Caco-2 (cell line): ENCODE measurements at regions not wholly inside any gene's neighbourhood (a gene's known extent, or its start where the extent isn't known, plus 50 kb on each side); places are given as distances from the start of the nearest gene placed in this dataset.
"Not testable (repeated sequence)": the region's sequence is repeated elsewhere in the genome, so short reads cannot be mapped to it uniquely, and the experiment has no call there.

ENCODE experiments used
- BruUV-seq: library from RNA; stranded (reverse); fragments of 400-500 nt; replicated peaks from 2 replicates; lab custom pipeline; 2021; lab: Mats Ljungman, UMichigan
- CTCF ChIA-PET: fragments of 300-600 bp; sonication (Branson Sonifier 250); formaldehyde crosslinking; loops from one replicate; lab custom pipeline; 2022; ENCODE audit warnings: antibody characterized with exemption; lab: Charles Lee
- POLR2A ChIA-PET: fragments of 300-600 bp; sonication (Branson Sonifier 250); formaldehyde crosslinking; loops from one replicate; lab custom pipeline; 2022; ENCODE audit warnings: antibody characterized with exemption; lab: Charles Lee
- DNase-seq, 2 experiments: peaks; one replicate each; pipeline versions ENCODE4 v3.0.0 to v3.0.0-alpha.2; 2020 to 2022
- H3K27me3 ChIP-seq: replicated peaks from 2 replicates; pipeline ENCODE4 v1.6.0; 2011; ENCODE audit warnings: low read length; ENCODE audit not compliant: control insufficient read depth, insufficient read depth
- H3K36me3 ChIP-seq: 2 replicates; pipeline ENCODE4 v1.5.1; 2011; ENCODE audit warnings: low read length; ENCODE audit not compliant: control insufficient read depth, insufficient read depth
- H3K4me1 ChIP-seq: fragments of 250-450 bp; sonication (Bioruptor Pico); 2 replicates; pipeline ENCODE4 v1.5.1; 2020; ENCODE audit warnings: mild to moderate bottlenecking
- H3K4me3 ChIP-seq: 2 replicates; pipeline ENCODE4 v1.5.1; 2011; ENCODE audit warnings: low read depth, mild to moderate bottlenecking, control low read depth, low read length
- H3K9me3 ChIP-seq: fragments of 250-450 bp; sonication (Bioruptor Pico); 2 replicates; pipeline ENCODE4 v1.5.1; 2020; ENCODE audit warnings: mild to moderate bottlenecking, moderate library complexity
- H3K27ac Mint-ChIP-seq: one replicate; pipeline ENCODE4 v1.8.0; 2022; ENCODE audit warnings: mixed read lengths; ENCODE audit not compliant: unreplicated experiment
- H3K27me3 Mint-ChIP-seq: one replicate; pipeline ENCODE4 v1.8.0; 2022; ENCODE audit warnings: mixed read lengths; ENCODE audit not compliant: insufficient read depth, unreplicated experiment
- H3K36me3 Mint-ChIP-seq: one replicate; pipeline ENCODE4 v1.8.0; 2022; ENCODE audit warnings: mild to moderate bottlenecking, mixed read lengths; ENCODE audit not compliant: insufficient read depth, unreplicated experiment
- H3K4me1 Mint-ChIP-seq: one replicate; pipeline ENCODE4 v1.8.0; 2022; ENCODE audit warnings: low read depth, mixed read lengths; ENCODE audit not compliant: unreplicated experiment
- H3K4me3 Mint-ChIP-seq: one replicate; pipeline ENCODE4 v1.8.0; 2022; ENCODE audit warnings: mild to moderate bottlenecking, moderate library complexity, mixed read lengths; ENCODE audit not compliant: unreplicated experiment
- H3K9me3 Mint-ChIP-seq: one replicate; pipeline ENCODE4 v1.8.0; 2022; ENCODE audit warnings: mixed read lengths; ENCODE audit not compliant: unreplicated experiment
- intact Hi-C: fragments of 100-400 bp; cut with micrococcal nuclease; formaldehyde crosslinking; loops from one replicate; pipeline ENCODE4 v1.10.0; 2022; ENCODE audit not compliant: unreplicated experiment
- TF ChIP-seq, protein P1 (sequence below), 2 experiments: fragments of 200-600 bp in 1 of 2; IDR thresholded peaks; 1 replicate in 1 of 2; 2 replicates in 1 of 2; pipeline versions ENCODE4 v1.5.1 to v1.8.0; 2011 to 2022; ENCODE audit warnings: antibody characterized with exemption in 1 of 2, control low read depth in 1 of 2, inconsistent platforms in 1 of 2, low read depth in 1 of 2, low read length in 1 of 2, mild to moderate bottlenecking in 1 of 2, moderate library complexity in 1 of 2; ENCODE audit not compliant: insufficient read depth in 1 of 2, severe bottlenecking in 1 of 2, unreplicated experiment in 1 of 2

DNA sequence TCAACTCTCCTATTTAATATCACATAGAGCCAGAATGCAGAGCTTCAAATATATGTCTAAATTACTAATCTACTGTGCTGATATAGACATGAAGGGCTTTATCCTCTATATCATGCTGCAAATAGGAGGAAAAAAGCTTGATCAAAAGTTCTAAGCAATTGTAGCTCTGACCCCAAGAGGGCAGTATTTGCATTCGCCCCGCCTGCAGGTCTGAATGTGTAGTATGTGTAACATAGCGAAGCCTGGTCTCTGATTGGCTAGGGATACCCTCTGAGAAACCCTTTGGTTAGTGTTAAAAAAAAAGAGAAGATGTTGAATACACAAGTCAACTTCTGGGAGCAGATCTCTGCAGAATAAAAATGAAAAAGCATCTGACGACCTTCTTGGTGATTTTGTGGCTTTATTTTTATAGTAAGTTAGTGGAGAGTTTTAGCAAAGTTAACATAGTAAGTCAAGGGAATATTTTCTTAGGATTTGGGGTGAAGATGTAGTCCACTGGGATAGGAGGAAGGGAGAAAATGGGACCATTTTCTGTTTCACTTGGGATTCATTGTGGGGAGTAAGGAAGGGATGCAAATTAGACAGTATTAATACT lies 151.6 kb upstream of the OR4E1 start:
- H3K9me3 Mint-ChIP-seq, result no peaks in the 10 kb centered on the region
- H3K4me3 Mint-ChIP-seq, result no peak overlapping the region
- BruUV-seq, result no TSS peak
- DNase-seq, result peak; percentile 49 to 53
- intact Hi-C loops, result loop anchor here (1.0 kb wide), 1 partner anchor 57 kb away; no protein-coding TSS in a partner anchor
- no peaks in the 10 kb centered on the region for H3K4me1 ChIP-seq
- CTCF ChIA-PET, result interaction anchor here (0.6 to 1.3 kb wide), 5 partner anchors 10 to 396 kb away, joined by 3 to 4 read pairs (median 3); no protein-coding TSS in a partner anchor
- no peaks in the 10 kb centered on the region for H3K9me3 ChIP-seq
- TF ChIP-seq, protein P1, sequence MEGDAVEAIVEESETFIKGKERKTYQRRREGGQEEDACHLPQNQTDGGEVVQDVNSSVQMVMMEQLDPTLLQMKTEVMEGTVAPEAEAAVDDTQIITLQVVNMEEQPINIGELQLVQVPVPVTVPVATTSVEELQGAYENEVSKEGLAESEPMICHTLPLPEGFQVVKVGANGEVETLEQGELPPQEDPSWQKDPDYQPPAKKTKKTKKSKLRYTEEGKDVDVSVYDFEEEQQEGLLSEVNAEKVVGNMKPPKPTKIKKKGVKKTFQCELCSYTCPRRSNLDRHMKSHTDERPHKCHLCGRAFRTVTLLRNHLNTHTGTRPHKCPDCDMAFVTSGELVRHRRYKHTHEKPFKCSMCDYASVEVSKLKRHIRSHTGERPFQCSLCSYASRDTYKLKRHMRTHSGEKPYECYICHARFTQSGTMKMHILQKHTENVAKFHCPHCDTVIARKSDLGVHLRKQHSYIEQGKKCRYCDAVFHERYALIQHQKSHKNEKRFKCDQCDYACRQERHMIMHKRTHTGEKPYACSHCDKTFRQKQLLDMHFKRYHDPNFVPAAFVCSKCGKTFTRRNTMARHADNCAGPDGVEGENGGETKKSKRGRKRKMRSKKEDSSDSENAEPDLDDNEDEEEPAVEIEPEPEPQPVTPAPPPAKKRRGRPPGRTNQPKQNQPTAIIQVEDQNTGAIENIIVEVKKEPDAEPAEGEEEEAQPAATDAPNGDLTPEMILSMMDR (IDR thresholded peaks at IDR 0.05; ENCODE audit: insufficient read depth in 1 of 2, low read depth in 1 of 2, low read length in 1 of 2, severe bottlenecking in 1 of 2, unreplicated experiment in 1 of 2), result peak; percentile 57 to 72
- no peak overlapping the region for H3K27ac Mint-ChIP-seq
- H3K27me3 ChIP-seq, result no peaks in the 10 kb centered on the region; the same call in 1 of the 2 replicates
- H3K36me3 ChIP-seq, result no peaks in the 10 kb centered on the region
- POLR2A ChIA-PET, result no interaction called here
- peaks cover 14% of the 10 kb centered on the region for H3K27me3 Mint-ChIP-seq
- H3K4me1 Mint-ChIP-seq, result no peaks in the 10 kb centered on the region
- H3K36me3 Mint-ChIP-seq, result no peaks in the 10 kb centered on the region
- H3K4me3 ChIP-seq, result no peak overlapping the region

DNA sequence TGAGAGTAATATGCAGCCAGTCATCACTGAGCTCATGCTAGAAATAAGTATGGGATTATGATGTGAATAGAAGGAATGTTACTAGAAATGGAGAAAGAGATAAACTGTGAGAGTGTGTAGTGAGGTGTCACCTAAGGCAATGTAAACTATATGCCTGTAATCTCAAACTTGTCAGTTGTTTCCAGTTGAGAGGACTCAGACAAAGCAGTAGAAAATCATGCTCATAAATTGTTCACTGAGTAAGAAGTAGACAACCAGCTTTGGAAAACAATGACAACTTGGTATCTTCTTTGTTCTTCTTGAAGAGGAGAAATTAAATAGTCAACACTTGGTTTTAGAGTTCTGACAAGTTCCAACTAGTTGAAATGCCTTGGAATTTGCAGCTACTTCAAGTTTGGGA lies 148.5 kb upstream of the OR4E1 start:
- Mint-ChIP-seq H3K27ac (no peak overlapping the region), H3K36me3 (peaks cover under 1% of the 10 kb centered on the region), H3K9me3 (peaks cover 4% of the 10 kb centered on the region), H3K4me1 (no peaks in the 10 kb centered on the region), H3K27me3 (peaks cover 3% of the 10 kb centered on the region), H3K4me3 (no peak overlapping the region)
- POLR2A ChIA-PET, result no interaction called here
- no peaks in the 10 kb centered on the region for H3K36me3 ChIP-seq
- no peaks in the 10 kb centered on the region for H3K4me1 ChIP-seq
- no peaks in the 10 kb centered on the region; the same call in 1 of the 2 replicates for H3K27me3 ChIP-seq
- H3K9me3 ChIP-seq, result no peaks in the 10 kb centered on the region
- DNase-seq, result no peak
- TF ChIP-seq, protein P1 (IDR thresholded peaks at IDR 0.05; ENCODE audit: insufficient read depth in 1 of 2, low read depth in 1 of 2, low read length in 1 of 2, severe bottlenecking in 1 of 2, unreplicated experiment in 1 of 2), result no peak
- intact Hi-C loops, result no loop called here
- no TSS peak for BruUV-seq
- CTCF ChIA-PET, result no interaction called here
- no peak overlapping the region for H3K4me3 ChIP-seq

DNA sequence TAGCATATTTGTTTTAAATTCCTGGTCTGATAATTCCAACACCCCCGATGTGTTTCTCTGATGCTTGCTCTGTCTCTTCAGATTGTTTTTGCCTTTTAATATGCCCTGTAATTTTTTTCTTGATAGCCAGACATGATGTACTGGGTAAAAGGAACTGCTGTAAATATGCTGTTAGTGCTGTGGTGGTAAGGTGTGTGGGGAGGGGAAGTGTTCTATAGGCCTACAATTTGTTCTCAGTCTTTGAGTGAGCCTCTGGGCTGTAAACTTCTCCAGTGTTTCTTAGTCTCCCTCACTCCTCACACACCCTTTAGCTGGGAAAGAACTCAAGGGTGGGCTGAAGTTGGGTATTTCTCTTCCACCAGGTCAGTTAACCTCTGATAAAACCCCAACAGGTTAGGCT lies 147.0 kb upstream of the OR4E1 start:
- peaks cover 2% of the 10 kb centered on the region for H3K27me3 Mint-ChIP-seq
- TF ChIP-seq, protein P1 (IDR thresholded peaks at IDR 0.05; ENCODE audit: insufficient read depth in 1 of 2, low read depth in 1 of 2, low read length in 1 of 2, severe bottlenecking in 1 of 2, unreplicated experiment in 1 of 2), result no peak
- no peaks in the 10 kb centered on the region for H3K36me3 ChIP-seq
- no peak overlapping the region for H3K4me3 Mint-ChIP-seq
- BruUV-seq, result no TSS peak
- no peaks in the 10 kb centered on the region for H3K27me3 ChIP-seq
- peaks cover 19% of the 10 kb centered on the region for H3K9me3 Mint-ChIP-seq
- ChIA-PET POLR2A (no interaction called here), CTCF (no interaction called here)
- H3K36me3 Mint-ChIP-seq, result peaks cover 6% of the 10 kb centered on the region
- H3K4me1 Mint-ChIP-seq, result no peaks in the 10 kb centered on the region
- no peak for DNase-seq
- intact Hi-C loops, result no loop called here
- H3K27ac Mint-ChIP-seq, result no peak overlapping the region
- 0 out of 2 replicates have a peak, but pooled peaks cover 5% of the 10 kb centered on the region for H3K9me3 ChIP-seq
- no peaks in the 10 kb centered on the region for H3K4me1 ChIP-seq
- H3K4me3 ChIP-seq, result no peak overlapping the region

DNA sequence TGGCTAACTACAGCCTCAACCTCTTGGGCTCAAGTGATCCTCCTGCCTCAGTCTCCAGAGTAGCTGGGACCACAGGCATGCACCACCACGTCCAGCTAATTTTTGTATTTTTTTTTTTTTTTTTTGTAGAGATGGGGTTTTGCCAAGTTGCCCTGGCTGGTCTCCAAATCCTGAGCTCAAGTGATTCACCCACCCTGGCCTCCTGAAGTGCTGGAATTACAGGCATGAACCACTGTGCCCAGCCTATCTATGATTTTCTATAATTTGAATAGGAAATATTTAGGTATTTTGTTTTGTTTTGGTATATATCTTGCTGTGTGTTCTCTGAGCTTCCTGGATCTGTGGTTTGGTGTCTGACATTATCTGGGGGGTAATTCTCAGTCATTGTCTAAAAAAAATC lies 146.3 kb upstream of the OR4E1 start:
- H3K27ac Mint-ChIP-seq, H3K4me3 ChIP-seq, H3K4me1 Mint-ChIP-seq, H3K4me1 ChIP-seq, H3K4me3 Mint-ChIP-seq, DNase-seq, H3K27me3 ChIP-seq, H3K36me3 ChIP-seq, CTCF ChIA-PET, BruUV-seq, POLR2A ChIA-PET, H3K9me3 ChIP-seq, H3K27me3 Mint-ChIP-seq, H3K36me3 Mint-ChIP-seq, intact Hi-C loops: not testable (repeated sequence)
- H3K9me3 Mint-ChIP-seq, result peaks cover 20% of the 10 kb centered on the region

DNA sequence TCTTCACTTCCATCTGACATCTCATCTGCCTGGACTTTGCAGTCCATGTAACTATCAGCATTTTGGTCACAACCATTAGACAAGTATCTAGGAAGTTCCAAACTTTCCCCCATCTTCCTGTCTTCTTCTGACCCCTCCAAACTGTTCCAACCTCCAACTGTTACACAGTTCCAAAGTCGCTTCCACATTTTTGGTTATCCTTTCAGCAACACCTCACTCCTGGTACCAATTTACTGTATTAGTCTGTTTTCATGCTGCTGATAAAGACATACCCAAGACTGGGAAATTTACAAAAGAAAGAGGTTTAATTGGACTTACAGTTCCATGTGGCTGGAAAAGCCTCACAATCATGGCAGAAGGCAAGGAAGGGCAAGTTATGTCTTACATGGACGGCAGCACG lies 143.4 kb upstream of the OR4E1 start:
- H3K36me3 Mint-ChIP-seq, H3K27me3 Mint-ChIP-seq, POLR2A ChIA-PET, H3K4me3 Mint-ChIP-seq, H3K27ac Mint-ChIP-seq, H3K36me3 ChIP-seq, BruUV-seq, H3K9me3 ChIP-seq, CTCF ChIA-PET, H3K4me1 ChIP-seq, intact Hi-C loops, H3K4me1 Mint-ChIP-seq, DNase-seq, H3K27me3 ChIP-seq, H3K4me3 ChIP-seq: not testable (repeated sequence)
- peaks cover 20% of the 10 kb centered on the region for H3K9me3 Mint-ChIP-seq
